CD4-positive, alpha-beta T cell (primary cell): ENCODE measurements at regions not wholly inside any gene's neighbourhood (a gene's known extent, or its start where the extent isn't known, plus 50 kb on each side); places are given as distances from the start of the nearest gene placed in this dataset.

Experiments
- ATAC-seq: fragments of 200-7000 bp; cut with Tn5 transposase; one replicate; pipeline ENCODE4 v1.10.0; 2022; ENCODE audit warnings: mild to moderate bottlenecking; ENCODE audit not compliant: poor library complexity
- CTCF ChIA-PET: fragments of 350-600 bp; sonication (Branson Sonifier 250); formaldehyde crosslinking; loops from one replicate; lab custom pipeline; 2021; ENCODE audit warnings: antibody characterized with exemption, inconsistent platforms; lab: Charles Lee
- POLR2A ChIA-PET: fragments of 350-600 bp; sonication (Branson Sonifier 250); formaldehyde crosslinking; loops from one replicate; lab custom pipeline; 2021; ENCODE audit warnings: antibody characterized with exemption, inconsistent platforms; lab: Charles Lee
- DNase-seq, 14 experiments: peaks; one replicate each; pipeline ENCODE4 v3.0.0-alpha.2; 2013 to 2020; ENCODE audit warnings: mixed read lengths in 2 of 14
- H3K27ac ChIP-seq, 2 donors: one replicate each; pipeline versions ENCODE4 v1.5.1 to v1.7.0; 2013; ENCODE audit warnings: low read length in 2 of 2, low read depth in 1 of 2, mild to moderate bottlenecking in 1 of 2
- H3K27me3 ChIP-seq, 2 experiments: 1 replicate in 1 of 2; 2 replicates in 1 of 2; pipeline versions ENCODE4 v1.6.1 to v1.7.0; 2013; ENCODE audit warnings: low read length in 2 of 2, control low read depth in 1 of 2, mild to moderate bottlenecking in 1 of 2, moderate library complexity in 1 of 2; ENCODE audit not compliant: insufficient read depth in 2 of 2, control insufficient read depth in 1 of 2
- H3K36me3 ChIP-seq: one replicate; pipeline ENCODE4 v1.6.1; 2013; ENCODE audit warnings: low read length, control low read depth; ENCODE audit not compliant: insufficient read depth
- H3K4me1 ChIP-seq: one replicate; pipeline ENCODE4 v1.6.1; 2013; ENCODE audit warnings: low read length, control low read depth; ENCODE audit not compliant: insufficient read depth
- H3K4me3 ChIP-seq: one replicate; pipeline ENCODE4 v1.5.1; 2013; ENCODE audit warnings: mild to moderate bottlenecking, low read length, moderate library complexity
- H3K9me3 ChIP-seq, 2 experiments: 1 replicate in 1 of 2; 2 replicates in 1 of 2; pipeline versions ENCODE4 v1.6.1 to v1.7.0; 2013; ENCODE audit warnings: low read length in 2 of 2, mild to moderate bottlenecking in 2 of 2, control low read depth in 1 of 2, moderate library complexity in 1 of 2; ENCODE audit not compliant: control insufficient read depth in 1 of 2, insufficient read depth in 1 of 2
- H3K27ac Mint-ChIP-seq: one replicate; pipeline ENCODE4 v1.8.0; 2020; ENCODE audit warnings: mixed read lengths
- H3K27me3 Mint-ChIP-seq: one replicate; pipeline ENCODE4 v1.8.0; 2021; ENCODE audit warnings: mixed read lengths
- H3K36me3 Mint-ChIP-seq: one replicate; pipeline ENCODE4 v1.8.0; 2021; ENCODE audit warnings: low read depth, mixed read lengths
- H3K4me1 Mint-ChIP-seq: one replicate; pipeline ENCODE4 v1.8.0; 2021; ENCODE audit warnings: low read depth, mixed read lengths
- H3K4me3 Mint-ChIP-seq: one replicate; pipeline ENCODE4 v1.8.0; 2020; ENCODE audit warnings: mild to moderate bottlenecking, mixed read lengths
- H3K9me3 Mint-ChIP-seq: one replicate; pipeline ENCODE4 v1.8.0; 2020; ENCODE audit warnings: mixed read lengths
- intact Hi-C, 2 experiments: fragments of 100-400 bp; cut with DNase I in 1 of 2; cut with micrococcal nuclease in 1 of 2; formaldehyde crosslinking; loops; one replicate each; pipeline versions ENCODE4 v1.15.1 to v1.9.0; 2023 to 2025; cut with DNase I, micrococcal nuclease
- TF ChIP-seq, protein P1 (sequence below): fragments of 200-600 bp; IDR thresholded peaks from one replicate; pipeline ENCODE4 v1.8.0; 2022; ENCODE audit warnings: antibody characterized with exemption, mild to moderate bottlenecking

- POLR2A ChIA-PET, result no interaction called here
- ATAC-seq, result no peak
Measured at GRCh38 chr20:12305188-12305950, 387.7 kb downstream of the BTBD3 start.

GRCh38 chr20:12306107-12306506, 388.4 kb downstream of the BTBD3 start:
- H3K4me3 ChIP-seq, result no peak overlapping the region
- no peak overlapping the region for H3K4me3 Mint-ChIP-seq
- intact Hi-C loops, result no loop called here
- H3K27ac ChIP-seq, result no peak overlapping the region
- no peak for ATAC-seq
- no peaks in the 10 kb centered on the region for H3K36me3 ChIP-seq
- ChIA-PET CTCF (interaction anchor here (0.5 kb wide), 1 partner anchor 279 kb away, joined by 3 read pairs; no protein-coding TSS in a partner anchor), POLR2A (no interaction called here)
- no peaks in the 10 kb centered on the region for H3K4me1 ChIP-seq
- no peaks in the 10 kb centered on the region for H3K27me3 ChIP-seq
- H3K9me3 Mint-ChIP-seq, result peaks cover 21% of the 10 kb centered on the region
- DNase-seq, result no peak
- H3K27me3 Mint-ChIP-seq, result no peaks in the 10 kb centered on the region
- no peaks in the 10 kb centered on the region for H3K4me1 Mint-ChIP-seq
- H3K27ac Mint-ChIP-seq, result no peak overlapping the region
- peaks cover 11 to 16% of the 10 kb centered on the region in 2 experiments for H3K9me3 ChIP-seq
- H3K36me3 Mint-ChIP-seq, result no peaks in the 10 kb centered on the region
- TF ChIP-seq, protein P1, sequence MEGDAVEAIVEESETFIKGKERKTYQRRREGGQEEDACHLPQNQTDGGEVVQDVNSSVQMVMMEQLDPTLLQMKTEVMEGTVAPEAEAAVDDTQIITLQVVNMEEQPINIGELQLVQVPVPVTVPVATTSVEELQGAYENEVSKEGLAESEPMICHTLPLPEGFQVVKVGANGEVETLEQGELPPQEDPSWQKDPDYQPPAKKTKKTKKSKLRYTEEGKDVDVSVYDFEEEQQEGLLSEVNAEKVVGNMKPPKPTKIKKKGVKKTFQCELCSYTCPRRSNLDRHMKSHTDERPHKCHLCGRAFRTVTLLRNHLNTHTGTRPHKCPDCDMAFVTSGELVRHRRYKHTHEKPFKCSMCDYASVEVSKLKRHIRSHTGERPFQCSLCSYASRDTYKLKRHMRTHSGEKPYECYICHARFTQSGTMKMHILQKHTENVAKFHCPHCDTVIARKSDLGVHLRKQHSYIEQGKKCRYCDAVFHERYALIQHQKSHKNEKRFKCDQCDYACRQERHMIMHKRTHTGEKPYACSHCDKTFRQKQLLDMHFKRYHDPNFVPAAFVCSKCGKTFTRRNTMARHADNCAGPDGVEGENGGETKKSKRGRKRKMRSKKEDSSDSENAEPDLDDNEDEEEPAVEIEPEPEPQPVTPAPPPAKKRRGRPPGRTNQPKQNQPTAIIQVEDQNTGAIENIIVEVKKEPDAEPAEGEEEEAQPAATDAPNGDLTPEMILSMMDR, result no peak

More at GRCh38 chr20:12305188-12305950, 387.7 kb downstream of the BTBD3 start:
- Histone ChIP-seq H3K4me3 (no peak overlapping the region), H3K27me3 (no peaks in the 10 kb centered on the region), H3K36me3 (no peaks in the 10 kb centered on the region), H3K4me1 (no peaks in the 10 kb centered on the region), H3K9me3 (peaks cover 8 to 16% of the 10 kb centered on the region in 2 experiments), H3K27ac (no peak overlapping the region)
- no peak overlapping the region for H3K27ac Mint-ChIP-seq
- no peak for DNase-seq
- H3K4me1 Mint-ChIP-seq, result no peaks in the 10 kb centered on the region
- no peaks in the 10 kb centered on the region for H3K27me3 Mint-ChIP-seq
- intact Hi-C loops, result no loop called here
- H3K36me3 Mint-ChIP-seq, result no peaks in the 10 kb centered on the region
- CTCF ChIA-PET, result no interaction called here
- H3K4me3 Mint-ChIP-seq, result no peak overlapping the region
- peaks cover 21% of the 10 kb centered on the region for H3K9me3 Mint-ChIP-seq
- TF ChIP-seq, protein P1, result no peak

GRCh38 chr20:12311094-12311865, 393.6 kb downstream of the BTBD3 start:
- H3K27me3 Mint-ChIP-seq, result no peaks in the 10 kb centered on the region
- H3K36me3 Mint-ChIP-seq, result no peaks in the 10 kb centered on the region

More at GRCh38 chr20:12311094-12311865, 393.6 kb downstream of the BTBD3 start:
- Histone ChIP-seq H3K27me3 (no peaks in the 10 kb centered on the region), H3K4me3 (no peak overlapping the region), H3K27ac (no peak overlapping the region), H3K36me3 (no peaks in the 10 kb centered on the region), H3K4me1 (no peaks in the 10 kb centered on the region), H3K9me3 (peaks cover 3 to 8% of the 10 kb centered on the region in 2 experiments)
- TF ChIP-seq, protein P1, result no peak
- H3K9me3 Mint-ChIP-seq, result peaks cover 17% of the 10 kb centered on the region
- no peak overlapping the region for H3K4me3 Mint-ChIP-seq
- DNase-seq, result no peak
- no peak overlapping the region for H3K27ac Mint-ChIP-seq
- POLR2A ChIA-PET, result no interaction called here
- ATAC-seq, result no peak
- intact Hi-C loops, result loop anchor here in 1 of 2 experiments (10.0 kb wide), 1 partner anchor 244 kb away; no protein-coding TSS in a partner anchor
- CTCF ChIA-PET, result no interaction called here
- no peaks in the 10 kb centered on the region for H3K4me1 Mint-ChIP-seq
